ENCODE measurements at regions not wholly inside any gene's neighbourhood (a gene's known extent, or its start where the extent isn't known, plus 50 kb on each side); places are given as distances from the start of the nearest gene placed in this dataset.

- no peak overlapping the region for H2BK12ac ChIP-seq (ENCODE audit: low read length)
- no peak overlapping the region for H3K14ac ChIP-seq (ENCODE audit: low read length)
- H3K4me3 ChIP-seq (ENCODE audit: low read depth, low read length) = no peak overlapping the region
- H3K23ac ChIP-seq (ENCODE audit: low read length) = no peak overlapping the region
- no CpG with 5 or more reads among the region's 11 CpGs for WGBS (ENCODE audit: extremely low coverage, insufficient coverage, insufficient read length)
- no peaks in the 10 kb centered on the region for H3K79me1 ChIP-seq (ENCODE audit: low read length)
- H3K27ac ChIP-seq (ENCODE audit: low read depth, low read length) = no peak overlapping the region
- peaks cover 2% of the 10 kb centered on the region in 2 experiments for H3K4me1 ChIP-seq (ENCODE audit: control insufficient read depth in 1 of 2, insufficient read depth in 2 of 2, low read length in 2 of 2)
- no peak overlapping the region for H2AFZ ChIP-seq (ENCODE audit: insufficient read depth, low read length, poor library complexity)
- H3K27me3 ChIP-seq (ENCODE audit: insufficient read depth, low read length) = no peaks in the 10 kb centered on the region
- H4K12ac ChIP-seq (ENCODE audit: low read depth, low read length) = no peak overlapping the region
- no peaks in the 10 kb centered on the region for H3K36me3 ChIP-seq (ENCODE audit: control insufficient read depth in 1 of 2, insufficient read depth in 2 of 2, low read length in 2 of 2)
- DNase-seq = no peak
- H2BK5ac ChIP-seq (ENCODE audit: low read depth, low read length, poor library complexity) = no peak overlapping the region
- peaks cover 2% of the 10 kb centered on the region for H3K9me3 ChIP-seq (ENCODE audit: insufficient read depth, low read depth, low read length)
- no peak overlapping the region for H4K8ac ChIP-seq (ENCODE audit: low read depth, low read length)
- H3K9ac ChIP-seq (ENCODE audit: low read length) = no peak overlapping the region
- no peak overlapping the region for H2AK5ac ChIP-seq (ENCODE audit: low read length)
- no peak overlapping the region for H2BK120ac ChIP-seq (ENCODE audit: insufficient read depth, low read length, poor library complexity)
- H3K4me2 ChIP-seq (ENCODE audit: low read length) = no peak overlapping the region
- no peak overlapping the region for H3K18ac ChIP-seq (ENCODE audit: low read length)
- H4K91ac ChIP-seq (ENCODE audit: low read depth, low read length) = no peak overlapping the region
- H3K4ac ChIP-seq (ENCODE audit: low read depth, low read length) = no peak overlapping the region
- H3K79me2 ChIP-seq (ENCODE audit: control insufficient read depth, insufficient read depth, low read length, poor library complexity) = no peaks in the 10 kb centered on the region
Measured at GRCh38 chr2:773256-774160, 96.3 kb upstream of the TMEM18 start.

GRCh38 chr2:771538-771937 is 94.3 kb upstream of the TMEM18 start:
- Histone ChIP-seq H2BK5ac (ENCODE audit: low read depth, low read length, poor library complexity) (no peak overlapping the region), H3K79me2 (ENCODE audit: control insufficient read depth, insufficient read depth, low read length, poor library complexity) (no peaks in the 10 kb centered on the region), H3K36me3 (ENCODE audit: control insufficient read depth in 1 of 2, insufficient read depth in 2 of 2, low read length in 2 of 2) (no peaks in the 10 kb centered on the region), H3K4me3 (ENCODE audit: low read depth, low read length) (no peak overlapping the region), H3K27ac (ENCODE audit: low read depth, low read length) (no peak overlapping the region), H3K4me1 (ENCODE audit: control insufficient read depth in 1 of 2, insufficient read depth in 2 of 2, low read length in 2 of 2) (peaks cover 0 to 2% of the 10 kb centered on the region in 2 experiments), H3K79me1 (ENCODE audit: low read length) (no peaks in the 10 kb centered on the region), H2BK120ac (ENCODE audit: insufficient read depth, low read length, poor library complexity) (no peak overlapping the region), H3K14ac (ENCODE audit: low read length) (no peak overlapping the region), H3K23ac (ENCODE audit: low read length) (no peak overlapping the region), H3K18ac (ENCODE audit: low read length) (no peak overlapping the region), H4K91ac (ENCODE audit: low read depth, low read length) (no peak overlapping the region), H3K4me2 (ENCODE audit: low read length) (no peak overlapping the region), H3K4ac (ENCODE audit: low read depth, low read length) (no peak overlapping the region), H2BK12ac (ENCODE audit: low read length) (no peak overlapping the region), H3K9me3 (ENCODE audit: insufficient read depth, low read depth, low read length) (peaks cover 2% of the 10 kb centered on the region), H4K8ac (ENCODE audit: low read depth, low read length) (no peak overlapping the region), H4K12ac (ENCODE audit: low read depth, low read length) (no peak overlapping the region), H3K9ac (ENCODE audit: low read length) (no peak overlapping the region), H2AFZ (ENCODE audit: insufficient read depth, low read length, poor library complexity) (no peak overlapping the region), H3K27me3 (ENCODE audit: insufficient read depth, low read length) (no peaks in the 10 kb centered on the region), H2AK5ac (ENCODE audit: low read length) (no peak overlapping the region)
- no CpG with 5 or more reads among the region's 12 CpGs for WGBS (ENCODE audit: extremely low coverage, insufficient coverage, insufficient read length)
- no peak for DNase-seq

- no CpG with 5 or more reads among the region's 2 CpGs for WGBS (ENCODE audit: extremely low coverage, insufficient coverage, insufficient read length)
- Histone ChIP-seq H2AFZ (ENCODE audit: insufficient read depth, low read length, poor library complexity) (no peak overlapping the region), H3K27ac (ENCODE audit: low read depth, low read length) (no peak overlapping the region), H4K8ac (ENCODE audit: low read depth, low read length) (no peak overlapping the region), H3K23ac (ENCODE audit: low read length) (no peak overlapping the region), H3K36me3 (ENCODE audit: control insufficient read depth in 1 of 2, insufficient read depth in 2 of 2, low read length in 2 of 2) (no peaks in the 10 kb centered on the region), H3K79me2 (ENCODE audit: control insufficient read depth, insufficient read depth, low read length, poor library complexity) (no peaks in the 10 kb centered on the region), H3K4ac (ENCODE audit: low read depth, low read length) (no peak overlapping the region), H4K12ac (ENCODE audit: low read depth, low read length) (no peak overlapping the region), H3K4me3 (ENCODE audit: low read depth, low read length) (no peak overlapping the region), H3K4me1 (ENCODE audit: control insufficient read depth in 1 of 2, insufficient read depth in 2 of 2, low read length in 2 of 2) (peaks cover 0 to 2% of the 10 kb centered on the region in 2 experiments), H3K14ac (ENCODE audit: low read length) (no peak overlapping the region), H3K9me3 (ENCODE audit: insufficient read depth, low read depth, low read length) (peaks cover 2% of the 10 kb centered on the region), H4K91ac (ENCODE audit: low read depth, low read length) (no peak overlapping the region), H3K9ac (ENCODE audit: low read length) (no peak overlapping the region), H2AK5ac (ENCODE audit: low read length) (no peak overlapping the region), H3K4me2 (ENCODE audit: low read length) (no peak overlapping the region), H3K18ac (ENCODE audit: low read length) (no peak overlapping the region), H3K27me3 (ENCODE audit: insufficient read depth, low read length) (no peaks in the 10 kb centered on the region), H3K79me1 (ENCODE audit: low read length) (no peaks in the 10 kb centered on the region), H2BK120ac (ENCODE audit: insufficient read depth, low read length, poor library complexity) (no peak overlapping the region), H2BK5ac (ENCODE audit: low read depth, low read length, poor library complexity) (no peak overlapping the region), H2BK12ac (ENCODE audit: low read length) (no peak overlapping the region)
- no peak for DNase-seq
Measured at GRCh38 chr2:770776-771175, 93.6 kb upstream of the TMEM18 start.

GRCh38 chr2:769771-770170 is 92.6 kb upstream of the TMEM18 start:
- H2AK5ac ChIP-seq (ENCODE audit: low read length) = no peak overlapping the region
- H3K27me3 ChIP-seq (ENCODE audit: insufficient read depth, low read length) = no peaks in the 10 kb centered on the region
- H2BK5ac ChIP-seq (ENCODE audit: low read depth, low read length, poor library complexity) = no peak overlapping the region
- no peak overlapping the region for H2BK120ac ChIP-seq (ENCODE audit: insufficient read depth, low read length, poor library complexity)
- peaks cover 2% of the 10 kb centered on the region for H3K9me3 ChIP-seq (ENCODE audit: insufficient read depth, low read depth, low read length)
- H4K91ac ChIP-seq (ENCODE audit: low read depth, low read length) = no peak overlapping the region
- H3K4me1 ChIP-seq (ENCODE audit: control insufficient read depth in 1 of 2, insufficient read depth in 2 of 2, low read length in 2 of 2) = peaks cover 0 to 2% of the 10 kb centered on the region in 2 experiments
- no peak overlapping the region for H4K8ac ChIP-seq (ENCODE audit: low read depth, low read length)
- no peak overlapping the region for H2AFZ ChIP-seq (ENCODE audit: insufficient read depth, low read length, poor library complexity)
- no peak overlapping the region for H3K4me2 ChIP-seq (ENCODE audit: low read length)
- H3K18ac ChIP-seq (ENCODE audit: low read length) = no peak overlapping the region
- WGBS (ENCODE audit: extremely low coverage, insufficient coverage, insufficient read length) = no CpG with 5 or more reads among the region's 2 CpGs
- no peak overlapping the region for H3K27ac ChIP-seq (ENCODE audit: low read depth, low read length)
- H3K4ac ChIP-seq (ENCODE audit: low read depth, low read length) = no peak overlapping the region
- no peaks in the 10 kb centered on the region for H3K79me2 ChIP-seq (ENCODE audit: control insufficient read depth, insufficient read depth, low read length, poor library complexity)
- no peak overlapping the region for H3K23ac ChIP-seq (ENCODE audit: low read length)
- H3K36me3 ChIP-seq (ENCODE audit: control insufficient read depth in 1 of 2, insufficient read depth in 2 of 2, low read length in 2 of 2) = no peaks in the 10 kb centered on the region
- H2BK12ac ChIP-seq (ENCODE audit: low read length) = no peak overlapping the region
- H3K79me1 ChIP-seq (ENCODE audit: low read length) = no peaks in the 10 kb centered on the region
- no peak overlapping the region for H3K14ac ChIP-seq (ENCODE audit: low read length)
- H4K12ac ChIP-seq (ENCODE audit: low read depth, low read length) = no peak overlapping the region
- no peak overlapping the region for H3K4me3 ChIP-seq (ENCODE audit: low read depth, low read length)
- H3K9ac ChIP-seq (ENCODE audit: low read length) = no peak overlapping the region
- DNase-seq = no peak

Data from trophoblast cell (in vitro differentiated cells and primary cell).